ENCODE measurements at regions not wholly inside any gene's neighbourhood (a gene's known extent, or its start where the extent isn't known, plus 50 kb on each side); places are given as distances from the start of the nearest gene placed in this dataset.

DNA sequence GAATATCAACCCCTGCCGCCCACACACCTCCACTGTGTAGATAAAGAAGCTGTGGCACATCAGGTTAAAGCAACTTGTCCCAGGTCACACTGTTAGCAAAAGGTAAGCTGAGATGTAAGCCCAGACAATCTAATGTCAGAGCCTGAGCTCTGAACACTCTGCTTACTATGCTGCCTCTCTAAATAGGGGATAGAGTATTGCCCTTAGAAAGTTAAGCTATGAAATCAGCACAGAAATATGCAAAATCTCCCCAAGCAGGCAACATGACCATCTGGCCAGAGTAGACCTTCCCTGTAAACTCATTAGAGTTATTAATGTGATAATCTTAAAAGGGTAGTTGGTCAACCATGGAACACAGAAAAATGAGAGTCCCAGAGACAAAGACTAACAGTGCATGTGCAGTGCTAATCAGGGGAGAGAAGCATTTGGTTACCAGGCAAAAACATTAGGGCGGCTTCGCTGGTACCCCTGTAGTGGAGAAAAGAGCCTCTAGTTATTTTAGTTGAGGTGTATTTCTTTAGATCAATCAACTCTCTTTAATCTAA, 171.0 kb downstream of the BTG1 start:
- Histone ChIP-seq H3K4me1 (ENCODE audit: control insufficient read depth, insufficient read depth, low read length) (no peaks in the 10 kb centered on the region), H3K9me3 (ENCODE audit: control insufficient read depth, insufficient read depth, low read length) (no peaks in the 10 kb centered on the region), H3K4me3 (ENCODE audit: low read depth, low read length) (no peak overlapping the region), H3K36me3 (ENCODE audit: control insufficient read depth, insufficient read depth, low read length) (no peaks in the 10 kb centered on the region), H3K27me3 (ENCODE audit: control insufficient read depth, insufficient read depth, low read length) (no peaks in the 10 kb centered on the region), H3K9ac (ENCODE audit: low read depth, low read length) (no peak overlapping the region)

GRCh38 chr12:91973813-91974212, 171.8 kb downstream of the BTG1 start:
- H3K36me3 ChIP-seq (ENCODE audit: control insufficient read depth, insufficient read depth, low read length): no peaks in the 10 kb centered on the region
- no peaks in the 10 kb centered on the region for H3K4me1 ChIP-seq (ENCODE audit: control insufficient read depth, insufficient read depth, low read length)
- H3K4me3 ChIP-seq (ENCODE audit: low read depth, low read length): no peak overlapping the region
- no peaks in the 10 kb centered on the region for H3K27me3 ChIP-seq (ENCODE audit: control insufficient read depth, insufficient read depth, low read length)
- H3K9ac ChIP-seq (ENCODE audit: low read depth, low read length): no peak overlapping the region
- H3K9me3 ChIP-seq (ENCODE audit: control insufficient read depth, insufficient read depth, low read length): no peaks in the 10 kb centered on the region

- no peaks in the 10 kb centered on the region for H3K4me1 ChIP-seq (ENCODE audit: control insufficient read depth, insufficient read depth, low read length)
- no peak overlapping the region for H3K9ac ChIP-seq (ENCODE audit: low read depth, low read length)
- H3K36me3 ChIP-seq (ENCODE audit: control insufficient read depth, insufficient read depth, low read length): no peaks in the 10 kb centered on the region
- no peaks in the 10 kb centered on the region for H3K27me3 ChIP-seq (ENCODE audit: control insufficient read depth, insufficient read depth, low read length)
- no peaks in the 10 kb centered on the region for H3K9me3 ChIP-seq (ENCODE audit: control insufficient read depth, insufficient read depth, low read length)
- no peak overlapping the region for H3K4me3 ChIP-seq (ENCODE audit: low read depth, low read length)
Observed at GRCh38 chr12:91972896-91973295, 172.8 kb downstream of the BTG1 start.

- Histone ChIP-seq H3K4me1 (ENCODE audit: control insufficient read depth, insufficient read depth, low read length) (no peaks in the 10 kb centered on the region), H3K27me3 (ENCODE audit: control insufficient read depth, insufficient read depth, low read length) (no peaks in the 10 kb centered on the region), H3K9ac (ENCODE audit: low read depth, low read length) (no peak overlapping the region), H3K9me3 (ENCODE audit: control insufficient read depth, insufficient read depth, low read length) (no peaks in the 10 kb centered on the region), H3K4me3 (ENCODE audit: low read depth, low read length) (no peak overlapping the region), H3K36me3 (ENCODE audit: control insufficient read depth, insufficient read depth, low read length) (no peaks in the 10 kb centered on the region)
Observed at GRCh38 chr12:91968777-91969171, 176.9 kb downstream of the BTG1 start.

GRCh38 chr12:91968076-91968776, 177.4 kb downstream of the BTG1 start:
- Histone ChIP-seq H3K36me3 (ENCODE audit: control insufficient read depth, insufficient read depth, low read length) (no peaks in the 10 kb centered on the region), H3K9ac (ENCODE audit: low read depth, low read length) (no peak overlapping the region), H3K9me3 (ENCODE audit: control insufficient read depth, insufficient read depth, low read length) (no peaks in the 10 kb centered on the region), H3K4me1 (ENCODE audit: control insufficient read depth, insufficient read depth, low read length) (no peaks in the 10 kb centered on the region), H3K27me3 (ENCODE audit: control insufficient read depth, insufficient read depth, low read length) (no peaks in the 10 kb centered on the region), H3K4me3 (ENCODE audit: low read depth, low read length) (no peak overlapping the region)

DNA sequence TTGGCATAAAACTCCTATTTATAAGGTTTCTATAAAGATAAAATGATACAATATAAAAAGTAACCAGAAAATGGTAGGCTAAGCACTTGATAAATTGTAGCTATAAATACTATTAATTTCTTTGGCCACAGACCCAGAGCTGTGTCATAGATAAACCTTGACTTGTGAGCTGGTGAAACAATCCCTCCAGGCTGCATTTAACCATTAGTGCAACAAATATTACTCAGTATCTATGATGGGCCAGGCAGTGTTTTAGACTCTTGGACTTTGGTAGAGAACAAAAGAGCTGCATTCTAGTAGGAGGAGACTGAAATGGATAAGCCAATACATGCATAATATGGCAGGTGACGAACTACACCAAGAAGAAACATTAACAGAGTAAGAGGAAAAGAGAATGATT, 178.1 kb downstream of the BTG1 start:
- Histone ChIP-seq H3K4me3 (ENCODE audit: low read depth, low read length) (no peak overlapping the region), H3K4me1 (ENCODE audit: control insufficient read depth, insufficient read depth, low read length) (no peaks in the 10 kb centered on the region), H3K36me3 (ENCODE audit: control insufficient read depth, insufficient read depth, low read length) (no peaks in the 10 kb centered on the region), H3K27me3 (ENCODE audit: control insufficient read depth, insufficient read depth, low read length) (no peaks in the 10 kb centered on the region), H3K9ac (ENCODE audit: low read depth, low read length) (no peak overlapping the region), H3K9me3 (ENCODE audit: control insufficient read depth, insufficient read depth, low read length) (no peaks in the 10 kb centered on the region)

GRCh38 chr12:91965781-91966180, 179.9 kb downstream of the BTG1 start:
- H3K4me3 ChIP-seq (ENCODE audit: low read depth, low read length): no peak overlapping the region
- H3K36me3 ChIP-seq (ENCODE audit: control insufficient read depth, insufficient read depth, low read length): no peaks in the 10 kb centered on the region
- no peaks in the 10 kb centered on the region for H3K4me1 ChIP-seq (ENCODE audit: control insufficient read depth, insufficient read depth, low read length)
- H3K9me3 ChIP-seq (ENCODE audit: control insufficient read depth, insufficient read depth, low read length): no peaks in the 10 kb centered on the region
- no peak overlapping the region for H3K9ac ChIP-seq (ENCODE audit: low read depth, low read length)
- H3K27me3 ChIP-seq (ENCODE audit: control insufficient read depth, insufficient read depth, low read length): no peaks in the 10 kb centered on the region

DNA sequence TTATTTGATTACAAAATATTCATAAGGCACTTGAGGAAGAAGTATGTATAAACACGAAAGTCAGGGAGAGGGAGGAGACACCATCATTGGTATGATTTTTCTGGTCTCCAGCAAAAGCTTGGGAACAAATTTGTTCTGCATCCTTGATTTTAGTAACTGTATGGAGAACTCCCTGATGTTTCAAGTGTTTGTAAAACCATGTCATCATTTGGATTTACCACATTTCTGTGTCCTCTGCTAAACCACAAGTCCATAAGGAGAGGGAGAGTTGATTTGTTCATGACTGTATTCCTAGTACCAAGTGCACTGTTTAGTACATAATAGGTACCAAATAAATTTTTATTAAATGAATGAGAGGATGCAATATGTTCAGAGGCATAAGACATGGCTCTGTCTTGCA, 181.1 kb downstream of the BTG1 start:
- no peak overlapping the region for H3K9ac ChIP-seq (ENCODE audit: low read depth, low read length)
- no peak overlapping the region for H3K4me3 ChIP-seq (ENCODE audit: low read depth, low read length)
- no peaks in the 10 kb centered on the region for H3K36me3 ChIP-seq (ENCODE audit: control insufficient read depth, insufficient read depth, low read length)
- H3K4me1 ChIP-seq (ENCODE audit: control insufficient read depth, insufficient read depth, low read length): no peaks in the 10 kb centered on the region
- no peaks in the 10 kb centered on the region for H3K27me3 ChIP-seq (ENCODE audit: control insufficient read depth, insufficient read depth, low read length)
- no peaks in the 10 kb centered on the region for H3K9me3 ChIP-seq (ENCODE audit: control insufficient read depth, insufficient read depth, low read length)

DNA sequence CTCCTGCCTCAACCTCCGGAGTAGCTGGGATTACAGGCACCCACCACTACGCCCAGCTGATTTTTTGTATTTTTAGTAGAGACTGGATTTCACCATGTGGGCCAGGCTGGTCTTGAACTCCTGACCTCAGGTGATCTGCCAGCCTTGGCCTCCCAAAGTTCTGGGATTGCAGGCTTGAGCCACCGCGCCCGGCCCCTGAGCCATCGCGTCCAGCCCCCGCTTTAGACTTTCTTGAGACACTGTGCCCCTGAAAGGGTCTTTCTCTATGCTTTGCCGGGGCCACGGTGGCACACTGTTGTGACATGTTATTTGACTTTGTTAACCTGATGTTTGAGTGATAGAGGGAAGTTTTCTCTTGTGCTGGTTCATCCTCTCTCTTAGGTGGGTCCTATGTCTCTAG, 186.4 kb downstream of the BTG1 start:
- H3K9me3 ChIP-seq (ENCODE audit: control insufficient read depth, insufficient read depth, low read length): no peaks in the 10 kb centered on the region

GRCh38 chr12:91958816-91959215, 186.8 kb downstream of the BTG1 start:
- Histone ChIP-seq H3K36me3 (ENCODE audit: control insufficient read depth, insufficient read depth, low read length) (no peaks in the 10 kb centered on the region), H3K27me3 (ENCODE audit: control insufficient read depth, insufficient read depth, low read length) (no peaks in the 10 kb centered on the region), H3K4me1 (ENCODE audit: control insufficient read depth, insufficient read depth, low read length) (no peaks in the 10 kb centered on the region), H3K9me3 (ENCODE audit: control insufficient read depth, insufficient read depth, low read length) (no peaks in the 10 kb centered on the region), H3K4me3 (ENCODE audit: low read depth, low read length) (no peak overlapping the region), H3K9ac (ENCODE audit: low read depth, low read length) (no peak overlapping the region)

More for the DNA sequence above, 186.4 kb downstream of the BTG1 start:
- H3K27me3 ChIP-seq (ENCODE audit: control insufficient read depth, insufficient read depth, low read length): no peaks in the 10 kb centered on the region
- no peak overlapping the region for H3K9ac ChIP-seq (ENCODE audit: low read depth, low read length)
- H3K36me3 ChIP-seq (ENCODE audit: control insufficient read depth, insufficient read depth, low read length): no peaks in the 10 kb centered on the region
- no peaks in the 10 kb centered on the region for H3K4me1 ChIP-seq (ENCODE audit: control insufficient read depth, insufficient read depth, low read length)
- no peak overlapping the region for H3K4me3 ChIP-seq (ENCODE audit: low read depth, low read length)

- Histone ChIP-seq H3K9me3 (ENCODE audit: control insufficient read depth, insufficient read depth, low read length) (no peaks in the 10 kb centered on the region), H3K36me3 (ENCODE audit: control insufficient read depth, insufficient read depth, low read length) (no peaks in the 10 kb centered on the region), H3K4me1 (ENCODE audit: control insufficient read depth, insufficient read depth, low read length) (no peaks in the 10 kb centered on the region), H3K4me3 (ENCODE audit: low read depth, low read length) (no peak overlapping the region), H3K9ac (ENCODE audit: low read depth, low read length) (no peak overlapping the region), H3K27me3 (ENCODE audit: control insufficient read depth, insufficient read depth, low read length) (no peaks in the 10 kb centered on the region)
Observed at GRCh38 chr12:91954747-91955146, 190.9 kb downstream of the BTG1 start.

GRCh38 chr12:91954326-91954725, 191.3 kb downstream of the BTG1 start:
- Histone ChIP-seq H3K4me1 (ENCODE audit: control insufficient read depth, insufficient read depth, low read length) (no peaks in the 10 kb centered on the region), H3K9me3 (ENCODE audit: control insufficient read depth, insufficient read depth, low read length) (no peaks in the 10 kb centered on the region), H3K9ac (ENCODE audit: low read depth, low read length) (no peak overlapping the region), H3K36me3 (ENCODE audit: control insufficient read depth, insufficient read depth, low read length) (no peaks in the 10 kb centered on the region), H3K27me3 (ENCODE audit: control insufficient read depth, insufficient read depth, low read length) (no peaks in the 10 kb centered on the region), H3K4me3 (ENCODE audit: low read depth, low read length) (no peak overlapping the region)

Data from iPS-15b (cell line).